ENCODE measurements at regions not wholly inside any gene's neighbourhood (a gene's known extent, or its start where the extent isn't known, plus 50 kb on each side); places are given as distances from the start of the nearest gene placed in this dataset.

DNA sequence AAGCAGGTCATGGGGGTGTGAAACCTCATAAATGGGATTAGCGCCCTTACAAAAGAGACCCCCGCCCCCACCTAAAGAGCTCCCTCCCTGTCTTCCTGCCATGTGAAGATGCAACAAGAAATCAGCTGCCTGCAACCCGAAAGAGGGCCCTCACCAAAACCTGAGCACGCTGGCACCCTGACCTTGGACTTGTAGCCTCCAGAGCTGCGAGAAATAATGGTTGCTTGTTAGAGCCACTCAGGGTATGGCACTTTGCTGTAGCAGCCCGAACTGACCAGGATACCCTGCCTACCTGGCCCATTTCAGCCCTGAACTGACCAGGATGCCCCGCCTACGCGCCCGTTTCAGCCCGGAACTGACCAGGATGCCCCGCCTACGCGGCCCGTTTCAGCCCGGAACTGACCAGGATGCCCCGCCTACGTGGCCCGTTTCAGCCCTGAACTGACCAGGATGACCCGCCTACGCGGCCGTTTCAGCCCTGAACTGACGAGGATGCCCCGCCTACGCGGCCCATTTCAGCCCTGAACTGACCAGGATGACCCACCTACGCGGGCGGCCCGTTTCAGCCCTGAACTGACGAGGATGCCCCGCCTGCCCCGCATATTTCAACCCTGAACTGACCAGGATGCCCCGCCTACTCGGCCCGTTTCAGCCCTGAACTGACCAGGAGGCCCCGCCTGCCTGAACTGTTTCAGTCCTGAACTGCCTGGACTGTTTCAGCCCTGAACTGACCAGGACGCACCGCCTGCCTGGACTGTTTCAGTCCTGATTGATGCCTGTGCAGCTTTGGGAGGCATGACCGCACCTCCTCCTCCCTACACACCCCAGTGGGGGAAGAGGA, 120.0 kb downstream of the UQCRFS1 start:
- TF ChIP-seq RAD21 (IDR thresholded peaks at IDR 0.05; ENCODE audit: low read depth), result no peak
- TF ChIP-seq, protein P1, sequence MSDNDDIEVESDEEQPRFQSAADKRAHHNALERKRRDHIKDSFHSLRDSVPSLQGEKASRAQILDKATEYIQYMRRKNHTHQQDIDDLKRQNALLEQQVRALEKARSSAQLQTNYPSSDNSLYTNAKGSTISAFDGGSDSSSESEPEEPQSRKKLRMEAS (IDR thresholded peaks at IDR 0.05), result no peak
- TF ChIP-seq YY1 (IDR thresholded peaks at IDR 0.05; ENCODE audit: low read depth), result no peak
- no peak for TF ChIP-seq FOXM1 (IDR thresholded peaks at IDR 0.05; ENCODE audit: borderline replicate concordance, low read depth)
- no peak for TF ChIP-seq NFIC (IDR thresholded peaks at IDR 0.05)

Data from Ishikawa (cell line).